GM21737 (cell line): ENCODE measurements at regions not wholly inside any gene's neighbourhood (a gene's known extent, or its start where the extent isn't known, plus 50 kb on each side); places are given as distances from the start of the nearest gene placed in this dataset.
"Not testable (repeated sequence)": the region's sequence is repeated elsewhere in the genome, so short reads cannot be mapped to it uniquely, and the experiment has no call there.

ENCODE experiments used
- ATAC-seq: cut with Tn5 transposase; IDR thresholded peaks from one replicate; pipeline ENCODE4 v1.9.1; 2021; ENCODE audit warnings: mild to moderate bottlenecking, moderate library complexity; ENCODE audit not compliant: unreplicated experiment

DNA sequence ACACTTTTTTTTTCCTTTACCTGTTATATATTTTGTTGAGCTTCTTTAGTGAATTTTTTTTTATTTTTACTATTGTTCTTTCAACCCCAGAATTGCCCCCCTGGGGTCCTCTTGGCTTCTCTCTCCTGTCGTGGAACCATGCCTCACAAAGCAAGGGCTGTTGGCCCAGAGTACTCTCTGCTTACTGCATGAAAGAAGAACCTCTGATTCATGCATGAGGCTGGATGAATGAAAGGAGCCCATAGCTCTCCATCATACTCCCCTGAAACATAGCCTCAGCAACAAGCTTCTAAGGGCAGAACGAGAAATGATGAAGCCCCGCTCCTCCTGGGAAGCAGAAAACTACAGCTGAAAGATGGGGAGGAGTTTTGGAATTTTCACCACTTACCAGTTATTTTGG, 1441.0 kb downstream of the BRINP3 start:
- no peak for ATAC-seq

DNA sequence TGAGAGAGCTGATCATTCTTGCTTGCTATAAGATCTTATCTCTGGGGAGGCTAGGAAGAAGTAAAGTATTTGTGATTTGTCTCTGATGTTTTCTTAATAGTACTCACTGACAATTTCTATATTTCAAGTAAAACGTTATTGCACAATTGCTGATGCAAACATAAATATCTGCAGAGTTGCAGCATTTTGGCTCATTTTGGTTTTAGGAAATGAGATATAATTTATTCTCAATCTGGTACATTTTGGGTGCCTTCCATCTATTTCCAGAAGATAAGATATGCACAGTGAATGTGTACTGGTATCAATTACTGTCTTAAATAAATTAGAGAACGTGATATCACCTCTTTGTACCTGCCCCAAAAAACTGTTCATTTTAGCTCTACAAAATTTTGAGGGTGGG, 1431.5 kb downstream of the BRINP3 start:
- ATAC-seq, result no peak

DNA sequence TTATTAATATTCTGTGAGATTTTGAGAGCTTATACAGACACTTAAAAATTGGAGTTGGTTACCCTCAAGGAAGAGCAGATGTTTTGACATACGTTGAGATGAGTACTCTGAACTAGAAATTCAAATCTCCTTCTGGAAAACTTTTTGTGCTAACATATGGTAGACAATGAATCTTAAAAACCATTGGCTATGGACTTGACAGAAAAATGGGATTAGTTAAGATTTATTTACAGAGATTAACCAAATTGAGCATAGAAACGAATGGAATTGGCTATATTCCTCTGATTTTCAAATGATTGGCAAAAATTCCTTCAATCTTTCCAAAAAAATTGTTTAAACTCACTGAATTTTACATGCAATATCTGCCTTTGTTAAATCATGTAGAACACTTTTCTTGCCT, 1392.9 kb downstream of the BRINP3 start:
- no peak for ATAC-seq

DNA sequence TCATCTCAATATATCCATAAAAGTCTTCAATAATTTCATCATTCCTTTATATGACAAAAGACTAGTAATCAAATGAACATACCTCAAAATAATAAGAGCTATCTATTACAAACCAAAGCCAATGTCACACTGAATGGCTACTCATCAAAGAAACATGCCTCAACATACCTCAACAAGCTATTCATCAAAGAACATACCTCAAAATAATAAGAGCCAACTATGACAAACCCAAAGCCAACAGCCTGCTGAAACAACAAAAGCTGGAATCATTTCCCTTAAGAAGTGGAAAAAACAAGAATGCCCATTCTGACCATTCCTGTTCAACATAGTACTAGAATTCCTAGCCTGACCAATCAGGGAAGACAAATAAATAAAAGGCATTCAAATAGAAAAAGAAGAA, 1373.7 kb downstream of the BRINP3 start:
- ATAC-seq, result no peak

DNA sequence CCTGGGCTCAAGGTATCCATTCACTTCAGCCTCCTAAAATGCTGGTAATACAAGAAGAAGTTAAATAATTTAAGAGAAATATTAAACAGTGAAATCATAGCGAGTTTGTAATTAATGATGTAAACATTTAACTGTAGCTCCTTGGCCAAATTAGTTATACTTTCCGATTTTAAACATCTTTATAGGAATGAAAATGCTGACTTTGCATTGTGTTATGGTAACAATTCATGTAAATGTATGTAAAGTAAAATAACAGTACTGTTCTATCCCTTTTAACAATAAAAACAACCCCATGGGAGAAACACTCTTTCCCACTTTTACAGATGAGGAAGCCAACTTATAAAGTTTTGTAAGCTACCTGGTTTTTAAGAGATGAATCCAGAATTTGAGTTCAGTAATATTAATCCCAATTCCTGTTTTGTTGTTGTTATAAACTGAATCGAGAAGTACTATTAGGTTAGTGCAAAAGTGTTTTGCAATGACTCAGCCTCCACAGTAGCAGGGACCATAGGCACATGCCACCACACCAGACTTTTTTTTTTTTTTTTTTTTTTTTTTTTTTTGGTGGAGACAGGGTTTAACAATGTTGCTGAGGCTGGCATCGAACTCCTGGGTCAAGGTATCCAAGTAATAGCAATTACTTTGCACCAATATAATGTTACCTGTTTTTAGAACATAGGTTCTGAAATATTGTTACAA, 1360.4 kb downstream of the BRINP3 start:
- ATAC-seq, result no peak

DNA sequence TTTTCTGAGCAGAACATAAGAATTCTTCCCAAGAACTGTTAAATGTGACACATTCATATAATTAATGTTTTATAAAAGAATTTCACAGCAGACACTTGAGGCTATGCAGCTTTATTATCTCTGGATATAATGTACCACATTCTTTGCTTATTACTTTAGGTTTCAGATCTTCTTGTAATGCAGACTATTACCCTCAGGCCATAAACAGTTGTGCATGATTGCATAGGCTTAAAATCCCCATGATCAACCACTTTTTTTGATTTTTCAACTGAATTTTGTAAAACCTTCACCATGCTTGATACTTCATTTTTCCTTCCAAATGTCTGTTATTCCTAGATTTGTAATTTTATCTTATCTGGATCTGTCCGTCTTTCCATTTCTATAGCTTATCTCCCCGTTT, 1355.7 kb downstream of the BRINP3 start:
- ATAC-seq, result no peak

DNA sequence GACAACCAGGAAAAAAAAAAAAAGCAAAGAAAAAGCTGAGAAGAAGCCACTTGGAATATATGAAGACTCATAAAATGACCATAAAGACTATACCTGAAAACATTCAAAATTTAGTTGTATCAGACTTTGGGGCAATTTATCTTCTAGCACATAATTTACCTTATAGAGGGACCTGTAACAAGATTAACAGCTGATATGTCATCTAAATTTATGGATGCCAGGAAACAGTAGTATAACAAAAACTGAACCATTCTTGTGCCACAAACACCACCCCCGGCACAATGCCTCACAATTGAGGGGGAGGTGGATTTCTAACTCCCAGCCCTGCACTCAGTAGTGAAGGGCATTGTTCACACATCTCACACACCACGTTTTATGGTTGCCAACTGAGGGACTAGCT, 1352.0 kb downstream of the BRINP3 start:
- no peak for ATAC-seq

DNA sequence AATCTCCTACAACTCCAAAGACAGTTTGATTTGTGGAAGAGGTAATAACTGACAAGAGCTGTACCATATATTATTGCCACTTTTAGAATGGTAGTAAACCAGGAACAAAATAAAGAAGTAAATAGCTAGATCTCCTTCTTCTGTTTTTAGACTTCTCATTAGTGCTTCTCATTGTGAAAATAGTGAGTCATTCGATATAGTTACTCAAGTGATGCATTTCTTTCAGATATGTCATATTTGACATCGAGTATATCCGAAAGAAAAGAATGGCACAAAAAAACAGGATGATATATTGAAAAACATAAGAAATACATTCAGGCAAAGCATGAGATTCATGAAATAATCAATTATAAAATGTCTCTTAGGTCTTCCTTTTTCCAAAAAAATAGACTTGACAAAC, 1346.1 kb downstream of the BRINP3 start:
- no peak for ATAC-seq

DNA sequence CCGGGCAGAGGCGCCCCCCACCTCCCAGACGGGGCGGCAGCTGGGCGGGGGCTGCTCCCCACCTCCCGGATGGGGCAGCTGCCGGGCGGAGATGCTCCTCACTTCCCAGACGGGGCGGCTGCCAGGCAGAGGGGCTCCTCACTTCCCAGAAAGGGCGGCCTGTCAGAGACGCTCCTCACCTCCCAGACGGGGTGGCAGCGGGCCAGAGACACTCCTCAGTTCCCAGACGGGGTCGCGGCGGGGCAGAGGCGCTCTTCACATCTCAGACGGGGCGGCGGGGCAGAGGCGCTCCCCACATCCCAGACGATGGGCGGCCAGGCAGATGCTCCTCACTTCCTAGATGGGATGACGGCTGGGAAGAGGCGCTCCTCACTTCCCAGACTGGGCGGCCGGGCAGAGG, 1337.9 kb downstream of the BRINP3 start:
- not testable (repeated sequence) for ATAC-seq

DNA sequence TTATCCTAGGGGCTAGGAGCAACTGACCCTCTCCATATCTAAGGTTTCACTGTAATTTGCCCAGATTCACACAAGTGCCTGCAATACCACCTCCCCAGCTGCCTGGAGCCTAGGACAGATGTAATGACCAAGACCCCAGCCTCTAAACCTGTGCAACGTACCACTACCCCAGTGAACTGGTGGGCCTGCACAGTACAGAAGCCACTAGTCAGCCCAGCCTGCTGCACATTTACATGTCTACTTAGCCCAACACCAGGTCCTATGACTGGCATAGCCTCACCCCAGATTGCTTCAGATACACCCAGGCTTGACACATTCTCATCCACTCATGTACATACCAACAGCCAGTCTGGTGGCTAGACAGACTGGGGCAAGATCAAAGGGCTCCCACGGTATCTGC, 1336.6 kb downstream of the BRINP3 start:
- no peak for ATAC-seq

DNA sequence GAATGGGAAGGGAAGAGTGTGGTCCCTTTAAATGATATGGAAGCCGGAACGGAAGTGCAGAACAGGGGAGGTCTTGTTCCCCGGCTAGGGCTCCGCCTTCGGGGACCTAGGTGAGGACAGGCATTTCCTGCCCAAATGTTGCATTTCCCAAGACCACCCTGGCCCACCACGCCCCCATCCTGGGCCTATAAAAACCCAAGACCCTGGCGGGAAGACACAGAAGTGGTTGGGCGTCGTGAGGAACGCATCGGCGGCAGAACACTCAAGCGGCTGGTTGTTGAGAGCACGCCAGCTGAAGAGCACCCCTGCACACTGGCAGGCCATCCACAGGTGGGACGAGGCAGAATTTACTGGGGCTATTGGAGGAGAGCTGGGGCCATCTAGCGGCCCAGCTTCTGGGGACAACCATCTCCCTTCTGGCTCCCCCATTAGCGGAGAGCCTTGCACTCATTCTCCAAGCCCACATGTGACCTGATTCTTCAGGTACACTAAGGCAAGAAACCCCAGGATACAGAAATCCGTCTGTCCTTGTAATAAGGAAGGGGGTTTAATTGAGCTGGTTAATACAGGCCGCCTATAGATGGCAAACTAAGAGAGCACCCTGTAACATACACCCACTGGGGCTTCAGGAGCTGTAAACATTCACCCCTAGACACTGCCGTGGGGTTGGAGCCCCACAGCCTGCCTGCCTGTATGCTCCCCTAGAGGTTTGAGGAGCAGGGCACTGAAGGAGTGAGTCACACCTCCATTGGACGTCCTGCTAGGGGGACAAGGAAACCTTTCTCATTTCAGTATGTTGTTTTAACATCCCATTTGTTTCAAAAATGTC, 1327.9 kb downstream of the BRINP3 start:
- no peak for ATAC-seq

DNA sequence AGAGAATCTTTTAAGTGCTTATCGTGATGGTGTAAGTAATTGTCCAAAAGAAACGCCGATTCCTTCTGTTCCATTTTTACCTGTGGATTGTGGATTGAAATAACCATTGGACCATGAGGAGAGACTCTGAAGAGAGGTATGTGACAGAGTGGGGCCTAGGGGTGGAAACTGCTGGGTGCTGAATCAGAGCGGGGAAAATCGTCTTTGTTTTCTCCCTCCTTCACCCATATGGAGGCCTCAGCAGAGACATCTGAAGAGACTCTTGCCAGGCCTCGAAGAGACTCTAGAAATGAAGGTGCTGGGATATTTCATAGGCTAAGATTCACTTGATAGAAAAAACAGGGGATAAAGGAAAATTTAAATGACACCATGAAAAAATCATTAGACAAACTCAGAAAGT, 1327.0 kb downstream of the BRINP3 start:
- no peak for ATAC-seq

DNA sequence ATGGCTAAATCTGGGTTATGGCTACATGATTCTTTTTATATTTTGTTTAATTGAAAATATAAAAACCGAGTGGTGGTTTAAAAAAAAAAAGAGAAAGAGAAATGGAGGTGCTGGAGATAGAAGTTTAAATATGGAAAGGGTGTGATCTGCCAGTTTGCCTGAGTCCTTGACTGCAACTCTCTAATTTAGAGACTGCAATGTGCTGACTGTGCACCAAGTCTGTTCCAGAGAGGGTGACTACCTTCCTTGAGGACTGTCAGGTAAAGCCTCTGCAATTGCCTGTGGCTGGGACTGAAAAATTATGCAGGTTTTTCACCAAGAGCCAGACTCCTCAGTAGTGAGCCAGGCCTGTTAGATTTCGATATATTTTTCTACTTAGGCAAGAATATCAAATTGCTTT, 1326.3 kb downstream of the BRINP3 start:
- ATAC-seq, result no peak

DNA sequence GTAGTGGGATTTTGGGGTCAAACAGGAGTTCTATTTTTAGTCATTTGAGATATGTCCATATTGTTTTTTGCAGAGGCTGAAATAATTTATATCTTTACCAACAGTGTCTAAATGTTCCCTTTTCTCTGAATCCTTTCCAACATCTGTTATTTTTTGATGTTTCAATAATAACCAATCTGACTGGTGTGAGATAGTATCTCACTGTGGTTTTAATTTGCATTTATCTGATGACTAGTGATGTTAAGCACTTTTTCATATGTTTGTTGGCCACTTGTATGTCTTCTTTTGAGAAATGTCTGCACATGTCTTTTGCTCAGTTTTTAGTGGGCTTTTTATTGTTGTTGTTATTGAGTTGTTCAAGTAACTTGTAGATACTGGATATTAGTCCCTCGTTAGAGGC, 1325.0 kb downstream of the BRINP3 start:
- no peak for ATAC-seq

DNA sequence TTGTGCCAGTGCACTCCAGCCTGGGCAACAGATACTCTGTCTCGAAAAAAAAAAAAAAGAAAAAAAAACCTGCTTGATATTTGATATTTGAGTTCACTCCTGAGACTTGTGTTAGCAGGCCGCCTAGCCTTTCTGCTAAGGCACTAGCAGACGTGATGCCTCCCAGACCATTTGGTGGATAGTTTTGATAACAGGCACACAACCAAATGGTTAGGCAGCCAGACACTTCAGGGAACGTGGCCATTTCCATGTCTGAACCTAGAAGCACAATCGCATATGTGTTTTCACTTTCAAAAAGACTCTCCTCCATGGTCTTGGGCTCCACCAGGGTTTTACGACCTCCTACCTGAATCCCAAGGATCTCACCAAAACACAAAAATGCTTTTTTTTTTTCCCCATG, 1319.5 kb downstream of the BRINP3 start:
- ATAC-seq, result no peak

DNA sequence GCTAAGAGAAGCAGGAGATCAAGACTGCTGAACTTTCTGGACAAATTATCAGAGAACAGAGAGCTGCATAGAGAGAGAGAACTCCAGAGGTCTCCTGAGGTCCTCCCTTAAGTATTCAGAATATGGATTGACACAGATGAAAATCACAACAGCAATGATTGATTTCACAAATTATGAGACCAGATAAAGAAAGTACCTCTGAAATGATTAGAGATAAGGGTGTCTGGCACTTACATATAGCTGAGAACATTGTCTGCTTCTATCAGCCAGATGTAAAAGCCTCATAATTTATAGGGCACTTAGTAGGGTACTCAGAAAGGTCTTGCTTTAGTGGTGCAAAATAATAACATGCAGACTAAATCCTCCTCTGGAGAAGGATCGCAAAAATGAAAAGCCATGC, 1301.8 kb downstream of the BRINP3 start:
- ATAC-seq, result no peak

DNA sequence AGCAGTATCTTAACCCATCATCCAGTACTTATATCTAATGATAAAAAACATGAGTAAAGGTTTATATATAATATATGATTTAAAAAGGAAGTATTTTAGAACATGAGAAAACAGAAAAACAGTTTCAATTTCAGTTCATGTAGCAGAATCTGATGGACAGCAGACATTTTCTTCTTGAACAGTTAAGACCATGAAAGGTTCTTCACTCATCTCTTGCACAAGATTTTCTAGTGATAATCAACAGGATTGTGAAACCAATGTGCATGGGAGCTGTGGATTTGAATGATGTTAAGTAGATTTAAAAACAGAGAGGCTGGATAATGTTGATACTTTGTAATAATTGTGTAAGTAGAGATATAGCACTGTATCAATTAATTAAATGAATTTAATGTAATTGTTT, 1297.6 kb downstream of the BRINP3 start:
- ATAC-seq, result no peak

DNA sequence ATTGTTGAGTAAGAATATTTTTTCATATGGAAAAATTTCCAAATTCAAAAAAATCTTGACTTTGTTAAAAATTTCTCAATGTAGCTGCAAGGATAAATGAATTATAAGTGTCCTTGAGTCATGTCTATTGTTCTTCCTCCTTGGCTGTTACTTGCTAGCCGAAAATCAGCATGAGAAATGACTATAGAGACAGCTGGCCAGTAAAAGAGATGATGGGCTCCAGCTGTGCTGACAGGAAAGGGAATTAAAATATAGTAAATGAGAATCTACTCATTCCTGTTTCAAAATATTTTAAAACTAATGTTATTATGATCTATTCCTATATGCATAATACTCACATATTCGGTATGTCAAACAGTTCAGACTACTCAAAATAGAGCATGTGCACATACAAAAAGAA, 1292.6 kb downstream of the BRINP3 start:
- ATAC-seq, result no peak

DNA sequence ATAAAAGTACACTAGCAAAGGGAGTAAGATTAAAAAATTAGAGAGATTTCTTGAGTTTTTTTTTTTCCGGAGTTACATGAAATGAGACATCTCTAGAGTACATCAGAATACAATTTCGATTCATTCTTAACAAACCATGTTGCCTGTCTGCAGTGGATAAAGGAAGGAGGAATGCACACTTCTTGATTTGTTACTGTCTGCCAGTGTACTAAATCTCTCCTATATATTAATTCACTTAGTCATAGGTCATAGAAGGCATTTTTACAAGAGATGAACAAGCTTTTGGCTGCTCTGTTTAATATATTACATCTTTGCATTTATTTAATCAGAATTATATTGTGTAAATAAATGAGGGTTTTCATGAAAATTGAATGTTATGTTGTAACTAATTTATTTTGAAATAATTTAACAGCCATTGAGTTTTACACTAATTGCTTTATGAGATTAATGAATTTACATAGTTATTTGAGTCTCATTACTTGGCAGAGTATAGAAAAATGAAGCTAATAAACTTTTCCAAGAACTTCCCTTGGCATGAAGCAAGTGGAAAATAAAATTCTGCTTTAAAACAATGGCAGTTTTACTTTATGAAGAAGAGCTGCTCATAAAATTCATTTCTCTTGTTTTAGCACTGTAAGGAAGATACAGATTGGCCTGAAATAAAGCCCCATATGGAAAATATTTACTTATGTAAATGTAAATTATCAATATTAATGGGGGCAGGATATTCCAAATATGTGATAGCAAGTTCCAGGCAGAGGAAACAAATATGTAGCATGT, 1284.7 kb downstream of the BRINP3 start:
- no peak for ATAC-seq

DNA sequence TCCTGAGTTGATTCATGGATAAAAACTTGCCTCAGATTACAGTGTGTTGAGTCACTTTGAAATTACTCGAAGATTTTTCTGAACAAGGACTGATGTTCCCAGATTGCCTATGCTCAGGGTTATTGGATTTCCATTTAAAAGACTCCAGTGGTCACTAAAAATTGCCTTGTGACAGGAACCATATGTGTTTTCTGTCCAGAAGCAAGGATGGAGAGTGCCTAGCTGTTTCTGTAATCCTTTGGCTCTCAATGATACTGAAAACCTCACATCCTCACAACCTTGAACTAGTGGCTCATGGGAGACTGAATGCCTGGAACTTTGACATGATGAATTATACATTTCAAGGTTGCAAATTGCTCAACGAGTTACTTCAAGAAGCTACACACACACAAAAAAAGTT, 1271.8 kb downstream of the BRINP3 start:
- ATAC-seq, result no peak

DNA sequence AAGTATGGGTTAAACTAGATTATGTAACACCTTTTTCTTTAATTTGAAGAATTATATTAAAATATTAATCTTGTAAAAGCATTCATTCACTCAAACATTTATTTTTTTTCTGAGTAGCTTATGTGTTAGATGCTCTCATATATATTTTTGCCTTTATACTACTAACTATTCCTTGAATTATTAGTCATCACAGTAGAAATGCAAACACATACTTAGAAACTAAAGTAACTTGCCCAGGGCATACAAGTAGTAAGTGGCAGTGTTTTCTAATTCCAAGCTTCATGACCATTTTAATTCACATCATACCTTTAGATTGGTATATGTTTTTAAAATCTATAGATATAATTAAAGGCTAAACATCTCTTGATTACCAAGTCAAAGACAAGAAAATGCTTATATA, 1271.0 kb downstream of the BRINP3 start:
- no peak for ATAC-seq

DNA sequence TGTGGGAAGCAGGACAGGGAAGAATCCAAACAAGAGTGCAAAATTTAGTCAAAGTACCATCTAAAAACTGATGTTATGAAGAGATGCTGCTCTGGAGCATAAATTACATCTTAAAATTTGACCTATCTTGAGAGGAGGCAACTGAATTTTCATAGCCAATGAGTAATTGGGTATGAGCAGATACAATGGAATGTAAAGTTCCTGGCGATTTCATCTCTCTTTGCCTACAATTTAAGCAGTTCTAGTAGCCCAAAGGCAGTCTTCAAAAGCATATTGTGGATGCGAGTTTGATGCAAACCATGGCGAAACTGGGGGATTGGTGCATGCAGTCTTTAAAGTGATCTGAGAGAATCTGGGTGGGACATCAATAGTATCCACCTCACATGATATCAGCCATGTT, 1265.9 kb downstream of the BRINP3 start:
- no peak for ATAC-seq
